SK-MEL-5 (cell line): ENCODE measurements at regions not wholly inside any gene's neighbourhood (a gene's known extent, or its start where the extent isn't known, plus 50 kb on each side); places are given as distances from the start of the nearest gene placed in this dataset.
"Not testable (repeated sequence)": the region's sequence is repeated elsewhere in the genome, so short reads cannot be mapped to it uniquely, and the experiment has no call there.

Experiments
- DNase-seq: peaks from one replicate; pipeline ENCODE4 v3.0.0-alpha.2; 2016; ENCODE audit warnings: low read depth, low spot score
- in situ Hi-C: cut with HindIII; loops from 2 replicates; pipeline ENCODE4 v1.10.0; 2016; ENCODE audit warnings: low sequenced_read_pairs, high pct_unique_total_duplicates, low pct_unique_long_range_greater_than_20kb

DNA sequence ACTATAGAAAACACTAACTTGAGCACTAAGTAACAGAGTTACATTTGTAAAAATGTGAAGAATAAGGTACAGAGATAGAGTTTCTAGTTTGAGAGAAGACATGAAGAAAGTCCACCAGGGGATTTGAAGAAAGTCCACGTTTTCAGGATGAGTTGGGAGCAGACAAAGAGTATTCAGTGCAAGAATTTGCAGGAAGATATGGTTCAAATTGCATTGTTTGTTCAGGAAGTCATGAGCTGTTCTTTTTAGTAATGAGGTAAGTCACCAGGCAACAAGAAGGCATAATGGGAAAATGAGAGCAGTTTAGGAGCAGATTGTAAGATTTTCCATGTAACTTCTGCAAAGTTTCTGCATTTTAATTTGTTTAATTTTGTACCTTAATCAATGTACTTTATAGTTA is 618.0 kb downstream of the DACH1 start:
- in situ Hi-C loops = no loop called here
- DNase-seq = no peak

DNA sequence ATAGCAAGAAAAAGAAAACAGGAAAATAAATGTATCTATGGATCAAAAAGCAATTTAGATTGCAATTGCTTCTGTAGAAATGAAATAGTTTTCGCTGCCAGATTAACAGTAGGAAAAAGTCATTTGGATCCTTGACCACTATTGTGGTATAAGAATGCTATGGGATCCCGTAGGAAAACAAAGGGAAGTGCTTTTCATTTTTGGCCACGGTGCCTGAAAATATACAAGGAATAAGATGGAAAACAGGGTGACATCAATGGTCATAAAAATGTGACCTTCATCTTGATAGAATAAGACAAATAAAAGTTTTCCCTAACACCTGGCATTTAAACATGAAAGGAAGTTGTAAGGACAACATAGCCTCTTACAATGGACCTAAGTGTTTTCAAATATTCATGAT is 622.8 kb downstream of the DACH1 start:
- DNase-seq = no peak
- in situ Hi-C loops = no loop called here

DNA sequence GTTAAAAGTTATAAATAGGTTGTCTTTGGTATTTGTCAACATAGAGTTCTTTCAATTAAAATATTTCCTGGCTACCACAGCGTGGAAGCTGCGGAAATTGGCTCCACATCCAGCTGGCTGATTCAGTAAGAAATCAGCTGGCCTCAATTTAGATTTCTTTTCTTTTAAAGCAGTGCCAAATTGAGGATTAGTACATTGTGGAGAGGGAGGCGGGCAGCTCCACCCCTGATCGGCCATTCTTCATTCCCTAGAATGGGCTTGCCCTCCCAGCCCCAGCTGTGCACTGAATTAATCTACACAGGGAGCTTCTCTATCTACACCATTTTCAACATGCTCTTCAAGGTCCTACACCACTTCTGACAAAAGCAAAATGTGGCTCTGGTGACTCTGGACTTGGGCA is 624.8 kb downstream of the DACH1 start:
- in situ Hi-C loops = no loop called here
- DNase-seq = no peak

DNA sequence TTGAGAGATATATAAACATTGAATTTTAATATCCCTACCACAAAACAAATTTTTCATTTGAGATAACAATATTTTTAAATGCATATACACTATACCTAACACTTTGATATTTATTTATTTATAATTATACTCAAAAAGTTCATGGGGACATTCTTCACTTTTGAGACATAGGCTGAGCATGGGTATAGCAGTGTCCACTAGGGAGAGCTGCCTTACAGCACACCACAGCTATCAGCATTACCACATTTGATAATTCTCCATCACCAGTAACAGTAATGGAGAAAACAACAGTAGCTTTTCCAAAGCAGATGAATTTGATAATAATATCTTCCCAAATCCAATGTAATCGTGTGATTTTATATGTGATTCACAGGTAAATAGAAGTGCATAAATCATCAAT is 626.1 kb downstream of the DACH1 start:
- in situ Hi-C loops = no loop called here
- DNase-seq = peak; percentile 34

DNA sequence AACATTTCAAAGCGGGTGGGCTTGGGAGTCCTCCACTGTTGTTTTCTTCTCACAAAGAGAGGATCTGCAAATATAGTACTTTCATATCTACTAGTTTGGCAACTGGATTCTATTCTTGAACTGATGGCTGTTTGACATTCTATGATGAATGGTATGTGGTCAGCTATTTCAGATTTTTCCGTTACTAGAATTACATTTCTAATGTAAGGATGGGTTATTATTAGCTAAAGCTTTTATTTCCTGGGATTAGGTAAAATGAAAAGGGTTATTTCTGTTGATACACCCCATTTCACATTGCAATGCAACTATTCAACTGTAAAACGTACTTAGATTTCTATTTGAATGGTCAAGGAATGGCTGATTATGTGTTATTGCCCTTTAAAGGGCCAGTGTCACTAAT is 629.7 kb downstream of the DACH1 start:
- no peak for DNase-seq
- in situ Hi-C loops = no loop called here

DNA sequence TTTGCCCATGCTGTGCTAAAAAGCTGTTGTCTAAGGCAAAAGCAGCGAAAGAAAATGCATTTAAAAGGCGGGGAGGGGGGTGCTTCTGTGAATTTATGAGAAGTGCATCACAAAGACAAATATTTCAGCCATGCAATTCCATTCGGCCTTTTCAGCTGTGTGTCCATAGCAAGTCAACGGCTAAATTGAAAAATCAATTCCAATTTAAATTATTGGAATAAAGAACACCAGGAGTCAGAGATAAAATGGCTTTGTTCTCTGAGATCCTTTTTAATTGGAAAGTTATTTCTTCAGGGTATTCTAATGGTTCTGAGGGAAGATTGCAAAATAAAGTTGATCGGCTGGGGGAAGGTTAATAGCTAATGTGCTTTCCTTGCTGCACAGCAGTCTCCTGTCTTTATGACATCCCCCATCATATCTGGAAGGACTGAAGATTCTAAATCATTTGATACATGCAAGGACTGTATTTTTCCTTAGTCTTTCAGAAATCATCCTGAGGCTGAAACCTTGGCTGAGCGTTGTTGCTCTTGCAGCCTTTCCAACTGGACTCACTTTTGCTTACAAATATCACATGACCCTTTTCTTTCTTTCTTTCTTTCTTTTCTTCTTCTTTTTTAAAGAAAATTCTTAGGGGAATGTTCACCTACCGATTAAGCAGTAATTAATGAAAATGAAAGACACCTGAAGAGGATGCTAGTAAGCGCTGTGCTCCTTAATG is 647.1 kb downstream of the DACH1 start:
- no peak for DNase-seq
- in situ Hi-C loops = no loop called here

DNA sequence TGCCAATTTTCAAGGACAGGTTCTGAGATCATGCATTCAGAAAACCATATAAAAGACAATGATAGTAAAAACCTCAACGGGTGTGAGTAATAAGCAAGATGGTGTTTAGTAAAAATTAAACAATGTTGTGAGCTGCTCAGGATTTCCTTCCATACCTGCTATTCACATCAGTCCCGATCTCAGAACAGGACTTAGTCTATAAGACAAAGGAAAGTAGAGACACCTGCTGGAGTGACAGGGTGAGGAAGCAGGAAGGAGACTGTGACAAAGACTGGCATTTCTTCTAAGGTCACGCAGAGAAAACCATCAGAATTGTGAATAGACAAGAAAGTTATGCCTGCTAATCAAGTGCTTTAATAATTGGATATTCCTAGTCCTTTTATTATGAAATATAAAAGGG is 648.0 kb downstream of the DACH1 start:
- DNase-seq = peak; percentile 3
- in situ Hi-C loops = no loop called here

DNA sequence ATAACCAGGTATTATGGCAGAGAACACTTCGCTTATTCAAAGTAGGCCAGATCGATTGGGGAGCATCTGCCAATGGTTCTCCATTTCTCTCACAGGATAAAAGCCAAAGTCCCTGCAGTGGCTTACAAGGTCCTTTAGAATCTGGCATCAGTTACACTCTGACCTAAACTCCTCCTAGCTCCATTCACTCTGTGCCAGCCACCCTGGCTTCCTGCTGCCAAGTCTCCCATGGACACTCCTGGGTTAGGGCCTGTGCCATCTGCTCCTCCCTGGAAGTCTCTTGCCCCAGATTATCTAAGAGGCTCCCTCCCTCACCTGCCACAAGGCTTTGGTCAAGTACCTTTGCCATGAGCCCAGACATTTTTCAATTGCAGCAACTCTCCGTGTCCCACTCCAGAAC is 649.2 kb downstream of the DACH1 start:
- in situ Hi-C loops = no loop called here
- DNase-seq = no peak

DNA sequence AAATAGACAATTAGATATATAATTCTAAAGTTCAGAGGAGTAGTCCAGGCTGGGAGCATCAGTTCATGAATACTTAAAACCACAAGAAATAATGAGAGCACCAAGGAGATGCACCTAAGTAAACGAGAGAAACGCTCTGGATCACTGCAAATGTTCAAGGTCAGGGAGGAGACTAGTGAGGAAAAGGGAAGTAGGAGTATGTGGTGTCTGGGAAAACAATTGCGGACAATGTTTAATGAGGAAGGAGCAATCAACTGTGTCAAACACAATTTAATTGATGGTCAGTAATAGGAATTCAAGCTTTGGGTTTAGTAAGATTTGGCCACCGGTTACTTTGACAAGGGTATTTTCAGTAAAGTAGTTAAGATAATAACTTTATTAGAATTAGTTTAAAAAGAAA is 652.2 kb downstream of the DACH1 start:
- in situ Hi-C loops = no loop called here
- DNase-seq = no peak

DNA sequence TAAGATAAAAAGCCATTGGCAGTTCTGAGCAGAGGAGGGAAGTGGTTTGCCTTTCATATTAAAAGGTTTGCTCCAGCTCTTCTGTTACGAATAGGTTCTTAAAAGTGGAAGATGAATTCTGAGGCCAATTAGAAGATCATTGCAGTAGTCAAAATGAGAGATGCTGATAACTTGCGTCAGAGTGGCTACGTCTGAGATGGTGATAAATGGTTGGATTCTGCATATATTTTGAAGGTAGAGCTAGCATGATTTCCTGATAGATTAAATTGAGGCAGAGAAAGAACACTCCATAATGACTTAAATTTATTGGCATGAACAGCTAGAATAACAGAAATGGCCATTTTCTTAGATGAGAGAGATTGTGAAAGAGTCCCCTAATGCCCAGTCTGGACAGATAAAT is 652.6 kb downstream of the DACH1 start:
- DNase-seq = no peak
- in situ Hi-C loops = no loop called here

DNA sequence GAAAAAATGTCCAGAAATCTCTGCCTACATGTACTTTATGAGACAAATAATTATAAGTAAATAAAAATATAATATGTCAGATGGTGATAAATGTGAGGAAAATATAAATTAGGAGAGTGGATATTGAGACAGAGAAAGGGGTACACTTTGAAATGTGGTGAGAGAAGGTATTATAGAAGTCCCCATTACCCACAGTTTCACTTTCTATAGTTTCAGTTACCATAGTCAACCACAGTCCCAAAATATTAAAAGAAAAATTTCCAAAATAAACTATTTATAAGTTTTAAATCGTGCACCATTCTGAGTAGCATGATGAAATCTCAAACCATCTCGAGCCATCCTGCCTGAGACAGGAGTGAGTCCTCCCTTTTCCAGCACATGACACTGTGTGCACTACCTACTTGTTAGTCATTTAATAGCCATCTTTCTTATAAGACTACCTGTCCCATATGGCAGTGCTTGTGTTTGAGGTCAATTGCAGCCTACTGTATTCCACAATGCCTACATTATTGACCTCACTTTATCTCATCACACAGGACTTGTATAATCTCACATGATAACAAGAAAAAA is 653.7 kb downstream of the DACH1 start:
- in situ Hi-C loops = no loop called here
- DNase-seq = no peak

DNA sequence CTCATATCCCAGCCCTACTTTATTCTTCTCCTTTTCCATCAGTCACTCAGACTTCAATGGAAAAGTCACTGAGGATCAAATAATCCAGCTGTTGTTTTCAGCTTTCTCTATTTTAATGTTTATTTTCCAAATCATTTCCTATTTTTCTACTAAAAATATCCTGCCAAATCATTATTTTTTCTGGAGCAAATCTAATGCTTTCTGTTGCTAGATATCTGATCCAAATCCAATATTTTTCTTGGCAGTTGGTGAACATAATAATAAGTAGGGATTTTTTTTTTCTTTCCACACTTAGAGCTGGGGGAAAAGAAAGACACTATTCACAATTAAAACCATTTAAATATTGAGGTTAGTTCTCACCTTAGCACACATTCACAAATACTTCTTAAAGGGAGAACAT is 656.1 kb downstream of the DACH1 start:
- in situ Hi-C loops = no loop called here

DNA sequence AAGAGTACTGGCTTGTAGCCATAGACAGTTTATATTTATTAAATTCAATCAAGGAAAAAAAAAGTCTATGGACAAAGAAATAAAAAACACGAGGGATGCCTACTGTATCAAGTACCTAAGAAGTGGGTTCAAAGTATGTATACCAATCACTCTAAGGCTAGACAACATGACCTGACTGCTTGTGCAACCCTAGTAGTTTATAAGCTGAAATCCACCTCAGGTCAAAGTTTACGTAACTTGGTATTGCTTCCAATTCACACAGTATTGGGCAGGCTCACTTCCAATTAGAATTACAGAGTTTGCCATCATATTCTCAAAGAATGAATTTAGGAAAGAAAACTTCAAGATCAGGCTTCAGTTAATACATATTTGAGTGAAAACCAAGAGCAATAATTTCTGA is 657.8 kb downstream of the DACH1 start:
- in situ Hi-C loops = no loop called here
- DNase-seq = no peak

More for the DNA sequence above, 656.1 kb downstream of the DACH1 start:
- DNase-seq = no peak

DNA sequence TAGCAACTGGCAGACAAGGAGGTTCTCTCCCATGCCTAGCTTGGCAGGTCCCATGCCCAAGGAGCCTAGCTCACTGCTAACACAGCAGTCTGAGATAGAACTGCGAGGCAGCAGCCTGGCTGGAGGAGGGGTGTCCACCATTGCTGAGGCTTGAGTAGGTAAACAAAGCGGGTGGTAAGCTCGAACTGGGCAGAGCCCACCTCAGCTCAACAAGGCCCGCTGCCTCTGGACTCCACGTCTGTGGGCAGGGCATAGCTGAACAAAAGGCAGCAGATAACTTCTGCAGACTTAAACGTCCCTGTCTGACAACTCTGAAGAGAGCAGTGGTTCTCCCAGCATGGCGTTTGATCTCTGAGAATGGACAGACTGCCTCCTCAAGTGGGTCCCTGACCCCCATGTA is 682.4 kb downstream of the DACH1 start:
- DNase-seq, in situ Hi-C loops: not testable (repeated sequence)

DNA sequence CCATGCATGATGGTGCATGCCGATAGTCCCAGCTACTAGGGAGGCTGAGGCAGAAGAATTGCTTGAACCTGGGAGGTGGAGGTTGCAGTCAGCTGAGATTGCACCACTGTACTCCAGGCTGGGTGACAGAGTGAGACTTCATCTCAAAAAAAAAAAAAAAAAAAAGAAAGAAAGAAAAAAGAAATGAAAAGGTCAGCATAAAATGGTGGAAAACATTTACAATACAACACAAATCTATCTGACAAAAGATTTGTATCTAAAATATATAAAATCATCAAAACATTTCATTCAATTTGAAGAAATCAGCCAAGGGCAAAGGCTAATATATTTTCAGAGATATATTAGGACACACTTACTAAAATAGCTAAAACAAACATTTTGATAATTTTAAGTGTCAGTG is 683.7 kb downstream of the DACH1 start:
- in situ Hi-C loops, DNase-seq: not testable (repeated sequence)

DNA sequence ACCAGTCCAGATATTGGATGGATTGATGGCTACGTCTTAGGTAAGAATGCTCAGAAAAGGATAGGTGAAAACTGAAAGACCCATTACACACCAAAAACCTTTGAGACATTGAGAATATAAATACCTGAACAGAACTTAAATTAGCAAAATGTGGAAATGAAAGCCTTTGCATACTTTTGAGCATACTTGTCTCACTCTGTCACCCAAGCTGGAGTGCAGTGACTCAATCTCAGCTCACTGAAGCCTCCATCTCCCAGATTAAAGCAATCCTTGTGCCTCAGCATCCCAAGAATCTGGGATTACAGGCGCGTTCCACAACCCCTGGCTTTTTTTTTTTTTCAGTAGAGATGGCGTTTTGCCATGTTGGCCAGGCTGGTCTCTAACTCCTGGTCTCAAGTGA is 695.3 kb downstream of the DACH1 start:
- in situ Hi-C loops = no loop called here
- DNase-seq = no peak

DNA sequence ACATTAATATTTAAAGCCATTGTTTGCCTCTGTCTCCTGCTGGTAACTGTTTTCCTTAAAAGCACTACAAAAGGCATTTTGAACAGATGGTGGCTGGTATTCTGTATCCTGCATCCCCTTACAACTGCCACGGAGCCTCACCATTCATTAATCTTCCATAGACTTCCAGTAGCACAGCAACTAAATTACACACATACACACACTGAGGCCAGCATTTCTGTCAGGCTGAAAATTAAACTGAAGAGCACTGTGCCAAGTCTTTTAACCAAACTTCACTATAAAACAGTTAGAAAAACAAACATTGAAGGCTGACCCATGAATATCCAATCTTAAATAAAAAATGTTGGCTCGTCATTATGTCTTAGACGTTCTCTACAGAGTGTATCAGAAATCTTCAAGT is 697.8 kb downstream of the DACH1 start:
- in situ Hi-C loops = no loop called here
- DNase-seq = no peak

DNA sequence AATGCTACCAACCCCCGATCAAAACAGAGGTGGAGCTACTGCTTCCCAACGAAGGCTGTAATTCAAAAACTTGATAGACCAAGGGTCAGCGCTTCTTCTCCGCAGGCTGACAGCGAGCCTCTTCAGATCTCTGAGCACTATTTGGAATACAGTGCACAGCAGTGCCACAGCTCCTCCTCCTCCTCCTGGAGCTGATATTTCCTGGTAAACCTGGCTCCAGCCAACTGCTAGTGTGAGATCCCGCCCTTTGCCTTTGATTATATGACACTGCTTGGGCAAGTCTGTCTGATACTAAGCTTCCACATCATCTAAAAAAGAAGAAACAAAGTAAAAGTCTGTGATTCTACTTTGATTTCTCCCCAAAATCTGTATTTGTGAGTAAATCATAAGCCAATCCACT is 710.5 kb downstream of the DACH1 start:
- in situ Hi-C loops = no loop called here
- DNase-seq = no peak

DNA sequence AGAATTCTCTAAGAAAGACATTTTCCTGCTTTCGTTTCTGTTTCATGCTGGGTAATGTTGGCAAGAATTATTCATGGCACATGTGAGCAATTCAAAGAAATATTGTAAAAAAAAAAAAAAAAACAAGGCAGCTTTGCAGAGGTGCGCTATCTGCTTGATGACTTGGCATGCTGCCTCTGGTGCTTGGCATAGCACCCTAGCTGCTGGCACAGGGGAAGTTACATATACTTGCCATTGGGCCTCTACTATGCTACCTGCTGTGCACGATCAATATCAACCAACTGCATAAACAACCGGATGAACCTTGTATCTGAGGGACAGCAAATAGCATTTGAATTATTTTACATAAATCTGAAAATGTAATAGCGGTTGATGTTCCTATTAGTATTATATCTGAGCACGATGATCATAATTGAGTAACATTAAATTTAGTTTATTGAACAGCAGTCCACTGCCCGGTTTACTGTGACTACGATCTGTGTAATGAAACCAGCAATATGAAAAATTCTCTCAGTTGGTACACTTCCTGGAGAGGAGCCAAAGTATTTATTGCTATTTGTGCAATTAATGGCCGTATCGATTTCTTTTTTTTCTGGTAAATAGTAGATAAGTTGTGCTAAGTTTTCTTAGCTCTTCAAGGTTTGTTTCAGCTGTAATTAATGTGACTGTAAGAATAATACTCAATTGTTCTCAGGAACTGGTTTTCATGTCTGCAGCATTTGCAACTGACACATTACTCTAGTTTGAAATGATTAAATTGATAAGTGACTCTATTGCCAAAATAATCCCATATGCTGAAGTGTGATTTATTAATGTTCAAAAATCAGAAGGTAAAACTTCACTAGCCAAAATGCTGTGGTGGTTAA is 717.3 kb downstream of the DACH1 start:
- in situ Hi-C loops = no loop called here
- no peak for DNase-seq
